GM21526 (cell line): ENCODE measurements at regions not wholly inside any gene's neighbourhood (a gene's known extent, or its start where the extent isn't known, plus 50 kb on each side); places are given as distances from the start of the nearest gene placed in this dataset.

ENCODE experiments used
- ATAC-seq: cut with Tn5 transposase; IDR thresholded peaks from one replicate; pipeline ENCODE4 v1.9.1; 2021; ENCODE audit warnings: moderate library complexity; ENCODE audit not compliant: unreplicated experiment, low FRiP score

- ATAC-seq = no peak
Measured at GRCh38 chr3:116767726-116768125, 58.1 kb downstream of the TUSC7 start.

DNA sequence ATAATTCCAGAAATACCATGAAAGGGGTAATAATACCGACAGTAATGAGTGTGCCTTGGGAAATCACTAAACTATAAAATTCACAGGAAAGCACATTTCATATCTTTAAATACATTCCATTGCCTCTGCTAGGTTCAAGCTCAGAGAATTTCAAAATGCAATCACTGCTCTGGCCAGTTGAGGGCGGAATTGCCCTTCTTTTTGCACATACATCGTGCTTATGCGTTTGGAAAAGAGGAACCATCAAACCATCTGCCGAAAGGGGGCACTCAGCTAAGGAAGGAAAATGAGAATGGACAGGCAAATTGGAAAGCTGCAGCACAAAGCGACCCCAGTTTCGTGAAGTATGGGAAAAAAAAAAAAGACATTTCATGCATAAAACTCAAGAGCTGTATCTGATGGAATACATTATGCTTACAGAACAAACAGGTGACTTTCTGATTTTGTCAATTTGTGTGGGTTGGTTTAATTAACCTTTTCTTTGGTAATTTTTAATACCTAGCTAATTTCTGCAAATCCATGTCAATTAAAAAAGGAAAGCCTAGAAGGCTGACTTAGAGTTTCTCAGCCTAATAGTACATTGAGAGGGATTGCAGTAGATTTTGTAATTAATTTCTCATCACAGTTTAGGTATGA, 61.4 kb downstream of the TUSC7 start:
- peak; percentile 99 for ATAC-seq

- ATAC-seq = no peak
Measured at GRCh38 chr3:116776880-116777785, 67.6 kb downstream of the TUSC7 start.

GRCh38 chr3:116785226-116785625, 75.6 kb downstream of the TUSC7 start:
- ATAC-seq = no peak

DNA sequence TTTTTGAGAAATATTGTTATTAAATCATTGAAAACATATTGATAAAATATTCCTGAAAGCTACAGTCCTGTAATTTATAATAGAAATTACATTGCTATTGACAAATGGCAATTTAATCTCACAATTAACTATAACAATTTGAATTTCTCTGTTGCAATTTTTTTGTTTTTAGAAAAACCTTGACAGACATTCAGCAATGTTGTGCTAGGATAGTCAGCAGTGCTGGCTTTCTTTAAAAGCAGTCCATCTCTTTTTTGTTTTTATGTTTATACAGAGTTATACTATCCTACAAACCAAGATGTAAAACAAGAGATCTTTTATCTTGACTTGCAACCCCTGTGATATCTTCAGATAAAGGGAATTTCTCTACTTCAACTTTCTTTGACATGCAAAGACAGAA, 93.1 kb downstream of the TUSC7 start:
- no peak for ATAC-seq

- no peak for ATAC-seq
Measured at GRCh38 chr3:116806351-116806750, 96.8 kb downstream of the TUSC7 start.

GRCh38 chr3:116808725-116809124, 99.1 kb downstream of the TUSC7 start:
- no peak for ATAC-seq

- no peak for ATAC-seq
Measured at GRCh38 chr3:116809208-116809607, 99.6 kb downstream of the TUSC7 start.

- ATAC-seq = no peak
Measured at GRCh38 chr3:116811754-116812153, 102.2 kb downstream of the TUSC7 start.

DNA sequence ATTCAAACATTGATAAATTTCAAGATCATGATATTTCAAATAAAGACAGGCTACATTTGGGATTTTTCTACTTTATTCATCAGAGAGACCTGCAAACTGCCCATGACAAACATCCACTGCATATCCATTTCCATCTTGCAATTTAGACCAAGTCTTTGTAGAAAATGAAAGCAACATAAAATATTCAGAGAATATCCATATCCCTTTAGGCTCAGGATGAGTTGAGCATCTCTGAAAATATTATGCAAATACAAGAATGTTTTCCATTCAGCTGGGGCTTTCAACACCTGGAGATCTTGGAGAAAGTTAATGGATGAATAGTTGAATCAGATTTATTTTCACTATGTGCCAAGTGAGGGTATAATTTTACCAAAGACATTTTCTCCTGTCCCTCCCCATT, 103.4 kb downstream of the TUSC7 start:
- ATAC-seq = no peak

DNA sequence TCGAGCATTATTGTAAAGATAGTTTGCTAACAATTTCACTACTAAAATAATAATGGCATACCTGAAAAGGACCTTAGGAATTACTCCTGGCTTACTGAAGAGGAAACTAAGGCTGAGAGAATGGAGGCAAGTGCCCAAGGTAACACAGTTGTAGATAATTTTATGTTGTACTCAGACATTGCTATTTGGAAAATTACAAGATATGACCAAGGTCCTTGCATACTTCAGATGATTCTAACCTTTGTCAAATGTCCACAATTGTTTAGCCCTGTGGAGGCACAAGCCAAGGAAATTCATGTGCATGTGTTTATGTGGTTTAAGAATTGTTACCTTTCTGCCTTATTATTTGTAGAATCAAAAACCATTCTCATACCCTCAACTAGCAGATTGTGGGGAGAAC, 105.7 kb downstream of the TUSC7 start:
- ATAC-seq = no peak

DNA sequence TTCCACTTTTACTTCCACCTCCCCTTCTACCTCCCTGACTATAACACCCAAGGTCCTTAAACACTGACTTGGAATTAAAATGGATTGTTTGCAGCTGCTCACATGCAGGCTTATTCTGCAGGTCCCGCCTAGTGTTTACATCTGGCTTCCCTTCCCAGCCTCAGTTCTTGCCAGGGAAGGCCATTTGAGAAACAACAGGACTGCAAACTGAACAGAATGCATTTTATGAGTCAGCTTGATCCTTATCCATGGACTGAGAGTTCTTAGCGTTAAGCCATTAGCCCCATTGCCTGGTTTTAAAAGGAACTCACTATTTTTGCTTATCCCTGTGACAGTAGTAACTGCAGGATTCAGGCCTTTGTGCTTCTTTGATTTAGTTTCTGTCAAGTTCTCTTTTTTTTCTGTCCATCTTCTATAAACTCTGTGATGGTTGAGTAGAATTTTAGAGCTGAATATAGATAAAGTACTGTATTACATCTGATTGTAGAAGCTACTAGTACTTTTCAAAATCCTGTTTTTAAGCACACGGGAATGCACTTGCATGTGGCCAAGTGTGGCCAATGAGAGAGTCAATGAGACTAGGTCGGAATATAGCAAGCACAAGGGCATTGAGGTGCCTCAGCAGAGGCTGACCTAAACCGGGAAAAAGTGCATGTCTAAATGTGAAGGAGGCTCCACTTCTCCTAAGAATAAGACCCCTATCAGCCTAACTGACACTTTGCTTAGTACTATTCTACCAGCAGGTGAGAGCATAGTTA, 106.4 kb downstream of the TUSC7 start:
- ATAC-seq = no peak

GRCh38 chr3:116821371-116821770, 111.8 kb downstream of the TUSC7 start:
- no peak for ATAC-seq

GRCh38 chr3:116824208-116824607, 114.6 kb downstream of the TUSC7 start:
- no peak for ATAC-seq

DNA sequence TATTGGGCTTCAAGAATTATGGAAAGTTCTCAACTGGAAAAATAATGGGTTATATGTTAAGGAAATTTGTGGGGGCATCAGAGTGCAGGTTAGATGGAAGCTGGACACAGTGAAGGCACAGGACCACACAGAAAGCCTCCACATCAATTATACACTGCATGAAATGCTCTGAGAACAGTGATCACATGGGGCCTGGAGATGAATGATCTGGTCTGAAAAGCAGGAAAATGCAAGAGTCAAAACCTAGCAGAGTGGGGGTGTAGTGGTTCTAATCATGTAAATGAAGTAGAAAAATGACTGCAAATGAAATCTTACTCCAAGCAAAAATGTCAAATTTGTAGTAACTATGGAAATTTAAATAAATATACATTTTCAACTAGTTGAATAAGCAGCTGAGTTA, 123.6 kb downstream of the TUSC7 start:
- ATAC-seq = no peak

DNA sequence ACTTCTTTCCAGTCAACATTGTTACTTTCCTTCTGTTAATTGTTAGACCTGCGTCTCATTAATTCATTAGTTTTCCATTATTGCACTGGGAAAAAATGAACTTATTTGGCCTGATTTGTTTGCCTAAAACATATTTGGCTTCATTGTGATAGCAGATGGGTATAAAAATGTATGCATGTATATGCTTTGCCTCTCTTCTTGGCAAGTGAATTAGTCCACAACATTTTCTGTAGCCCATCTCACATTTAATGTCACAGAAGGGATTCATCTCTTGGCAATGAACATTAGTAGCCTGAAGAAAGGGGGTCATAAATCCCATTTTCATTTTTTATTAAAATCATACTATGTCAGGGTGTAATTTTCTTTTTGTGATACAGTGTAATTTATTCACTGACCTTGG, 125.2 kb downstream of the TUSC7 start:
- no peak for ATAC-seq

DNA sequence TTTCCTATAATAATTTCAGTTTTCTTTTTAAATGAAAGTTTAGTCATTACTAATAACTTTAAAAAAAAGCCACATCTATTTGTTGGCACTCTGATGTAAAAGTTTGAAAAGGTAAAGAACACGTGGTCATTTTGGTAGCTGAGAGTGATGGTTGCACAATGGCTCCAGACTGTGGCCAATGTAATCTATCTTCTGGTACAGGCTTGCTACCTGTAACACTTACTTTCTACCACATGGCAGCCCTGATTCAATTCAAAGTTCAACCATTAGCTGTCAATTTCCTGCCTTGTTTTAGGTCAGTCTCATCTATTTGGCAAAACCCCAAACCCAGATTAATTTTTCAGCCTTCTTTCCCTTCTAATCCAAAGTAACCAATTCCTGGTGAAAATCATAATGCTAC, 126.1 kb downstream of the TUSC7 start:
- ATAC-seq = no peak

DNA sequence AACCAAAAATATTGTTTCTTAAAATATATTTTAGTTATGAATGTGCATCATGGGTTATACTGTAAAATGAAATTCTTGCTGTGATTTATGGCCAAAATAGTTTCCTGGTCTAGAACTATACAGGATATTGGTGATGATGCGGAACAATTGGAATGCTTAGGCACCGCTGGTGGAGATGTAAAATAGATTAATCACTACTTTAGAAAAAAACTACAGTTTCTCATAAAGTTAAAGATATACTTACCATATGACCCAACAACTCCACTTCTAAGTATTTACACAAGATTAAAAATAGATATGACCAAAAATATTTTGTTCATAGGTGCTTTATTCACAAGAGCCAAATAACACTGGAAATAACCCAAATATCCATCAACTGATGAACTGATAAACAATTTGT, 126.7 kb downstream of the TUSC7 start:
- no peak for ATAC-seq

- no peak for ATAC-seq
Measured at GRCh38 chr3:116837483-116837882, 127.9 kb downstream of the TUSC7 start.

DNA sequence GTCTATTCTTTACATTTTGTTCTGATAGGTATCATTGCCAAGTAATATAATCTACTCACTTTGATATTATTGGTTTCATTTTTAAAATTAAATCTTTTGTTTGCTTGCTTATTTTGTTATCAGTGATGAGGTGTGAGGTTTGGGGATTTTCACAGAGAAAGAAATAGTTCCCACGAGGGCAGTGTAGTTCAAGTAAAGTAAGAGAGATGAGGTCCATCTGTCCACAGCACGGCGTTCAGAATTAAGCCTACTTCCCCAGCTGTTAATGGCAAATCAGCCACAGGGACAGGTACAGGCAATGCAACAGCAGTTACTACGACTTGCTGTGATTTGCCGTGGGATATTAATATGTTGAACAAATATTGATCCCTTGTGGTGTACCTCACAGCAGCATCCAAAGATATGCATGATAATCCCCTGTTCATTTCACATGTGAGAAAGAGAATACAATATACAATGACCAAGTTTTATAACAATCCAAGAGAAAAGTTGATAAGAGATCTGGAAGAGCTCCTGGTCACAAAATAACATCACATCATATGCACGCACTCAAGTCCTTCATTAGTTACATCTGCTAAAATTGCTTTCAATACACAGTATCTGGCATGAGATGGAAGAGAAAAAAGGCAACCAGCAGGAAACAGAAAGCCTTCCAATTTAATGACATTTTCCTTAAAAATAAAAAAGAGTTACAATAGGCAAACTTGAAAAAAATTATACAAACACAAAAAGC, 131.6 kb downstream of the TUSC7 start:
- ATAC-seq = no peak
